GM23338 (cell line): ENCODE measurements at regions not wholly inside any gene's neighbourhood (a gene's known extent, or its start where the extent isn't known, plus 50 kb on each side); places are given as distances from the start of the nearest gene placed in this dataset.

Experiments
- ATAC-seq: fragments of 200-7000 bp; cut with Tn5 transposase; 3 replicates; pipeline ENCODE4 v1.9.1; 2020
- DNase-seq: peaks from one replicate; pipeline ENCODE4 v3.0.0-alpha.2; 2015; ENCODE audit warnings: low spot score
- H2AFZ ChIP-seq: fragments of 200-600 bp; sonication (generic); 2 replicates; pipeline ENCODE4 v1.8.0; 2016; ENCODE audit warnings: antibody characterized with exemption, mild to moderate bottlenecking, moderate library complexity
- H3F3A ChIP-seq: fragments of 200-600 bp; sonication (generic); replicated peaks from 2 replicates; pipeline ENCODE4 v1.8.0; 2017; ENCODE audit warnings: antibody characterized with exemption, mixed run types, low read depth
- H3K27ac ChIP-seq: fragments of 200-600 bp; sonication (generic); 2 replicates; pipeline ENCODE4 v1.6.1; 2016; ENCODE audit warnings: low read depth
- H3K27me3 ChIP-seq: fragments of 200-600 bp; sonication (generic); 2 replicates; pipeline ENCODE4 v1.8.0; 2016; ENCODE audit warnings: mild to moderate bottlenecking, mixed run types, moderate library complexity; ENCODE audit not compliant: insufficient read depth
- H3K36me3 ChIP-seq: fragments of 200-600 bp; sonication (generic); 2 replicates; pipeline ENCODE4 v1.8.0; 2016; ENCODE audit warnings: mild to moderate bottlenecking; ENCODE audit not compliant: insufficient read depth
- H3K4me1 ChIP-seq: fragments of 200-600 bp; sonication (generic); 2 replicates; pipeline ENCODE4 v1.8.0; 2016; ENCODE audit warnings: mild to moderate bottlenecking, moderate library complexity; ENCODE audit not compliant: insufficient read depth
- H3K4me2 ChIP-seq: fragments of 200-600 bp; sonication (generic); 2 replicates; pipeline ENCODE4 v1.7.1; 2017; ENCODE audit warnings: mixed run types
- H3K4me3 ChIP-seq: fragments of 200-600 bp; sonication (generic); 2 replicates; pipeline ENCODE4 v1.6.1; 2016; ENCODE audit warnings: mixed run types
- H3K79me2 ChIP-seq: fragments of 200-600 bp; sonication (generic); replicated peaks from 2 replicates; pipeline ENCODE4 v1.8.0; 2017; ENCODE audit warnings: mild to moderate bottlenecking; ENCODE audit not compliant: insufficient read depth
- H3K9me2 ChIP-seq: fragments of 200-600 bp; sonication (generic); 2 replicates; pipeline ENCODE4 v1.8.0; 2017; ENCODE audit not compliant: insufficient read depth
- H4K20me1 ChIP-seq: fragments of 200-600 bp; sonication (generic); replicated peaks from 2 replicates; pipeline ENCODE4 v1.8.0; 2017; ENCODE audit warnings: mild to moderate bottlenecking; ENCODE audit not compliant: insufficient read depth
- H3K27ac Mint-ChIP-seq: 2 replicates; pipeline ENCODE4 v1.8.0; 2020; ENCODE audit warnings: inconsistent platforms, mild to moderate bottlenecking, moderate library complexity, mixed read lengths
- H3K27me3 Mint-ChIP-seq: 3 replicates; pipeline ENCODE4 v1.8.0; 2022; ENCODE audit warnings: low read depth, mild to moderate bottlenecking, moderate library complexity, mixed read lengths, inconsistent platforms; ENCODE audit not compliant: insufficient read depth, poor library complexity
- H3K36me3 Mint-ChIP-seq: 3 replicates; pipeline ENCODE4 v1.8.0; 2021; ENCODE audit warnings: low read depth, mild to moderate bottlenecking, inconsistent platforms, moderate library complexity, mixed read lengths
- H3K4me1 Mint-ChIP-seq: 3 replicates; pipeline ENCODE4 v1.8.0; 2020; ENCODE audit warnings: mild to moderate bottlenecking, inconsistent platforms, mixed read lengths
- H3K4me3 Mint-ChIP-seq: 3 replicates; pipeline ENCODE4 v1.8.0; 2021; ENCODE audit warnings: moderate library complexity, mild to moderate bottlenecking, inconsistent platforms, mixed read lengths
- H3K9me3 Mint-ChIP-seq: 3 replicates; pipeline ENCODE4 v1.8.0; 2020; ENCODE audit warnings: moderate library complexity, mild to moderate bottlenecking, inconsistent platforms, mixed read lengths
- CREB1 ChIP-seq: fragments of 250-450 bp; sonication (Bioruptor Pico); IDR thresholded peaks from 2 replicates; pipeline ENCODE4 v1.5.0; 2020; ENCODE audit warnings: low read depth, mild to moderate bottlenecking, moderate library complexity
- NANOG ChIP-seq: IDR thresholded peaks from 2 replicates; pipeline ENCODE4 v1.6.1; 2016; ENCODE audit warnings: antibody characterized with exemption, borderline replicate concordance
- POLR2AphosphoS5 ChIP-seq: IDR thresholded peaks from 2 replicates; pipeline ENCODE4 v1.6.1; 2016; ENCODE audit warnings: antibody characterized with exemption, low read depth
- ZNF114 ChIP-seq: fragments of 250-450 bp; sonication (Bioruptor Pico); IDR thresholded peaks from 2 replicates; pipeline ENCODE4 v1.5.0; 2020; ENCODE audit warnings: mild to moderate bottlenecking, moderate library complexity
- ZNF331 ChIP-seq: fragments of 250-450 bp; sonication (Bioruptor Pico); IDR thresholded peaks from 2 replicates; pipeline ENCODE4 v1.5.0; 2020; ENCODE audit warnings: low read depth, mild to moderate bottlenecking, moderate library complexity
- TF ChIP-seq, protein P1 (sequence below): fragments of 250-450 bp; sonication (Bioruptor Pico); IDR thresholded peaks from 2 replicates; pipeline ENCODE4 v1.5.0; 2020; ENCODE audit warnings: mild to moderate bottlenecking, moderate library complexity
- TF ChIP-seq, protein P2 (sequence below): IDR thresholded peaks from 2 replicates; pipeline ENCODE4 v1.6.1; 2016; ENCODE audit warnings: antibody characterized with exemption
- TF ChIP-seq, protein P3 (sequence below), 2 experiments: fragments of 200-600 bp in 1 of 2; sonication (generic) in 1 of 2; conservative IDR thresholded peaks; 2 replicates each; pipeline versions ENCODE4 v1.5.1 to v1.6.1; 2016 to 2017; ENCODE audit warnings: antibody characterized with exemption in 2 of 2, low read depth in 2 of 2, mild to moderate bottlenecking in 2 of 2, moderate library complexity in 1 of 2

DNA sequence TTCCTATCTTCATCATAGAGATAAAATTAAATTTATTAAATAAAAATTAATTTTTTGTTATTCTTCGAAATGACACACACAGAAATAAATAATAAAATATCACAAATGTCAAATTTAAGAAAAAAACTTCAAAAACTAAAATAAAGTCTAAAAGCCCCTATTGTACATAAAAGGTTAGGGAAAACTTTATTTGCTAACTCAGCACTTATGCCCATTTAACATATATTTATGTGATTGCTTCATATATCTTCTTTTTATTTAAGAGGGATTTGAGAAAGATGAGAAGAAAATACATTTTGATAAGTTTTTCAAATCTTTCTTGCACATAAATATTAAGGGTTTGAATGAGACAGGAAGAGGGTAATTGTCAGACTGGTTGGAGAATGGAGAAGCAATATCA, 2350.4 kb upstream of the RAG2 start (continued):
- TF ChIP-seq, protein P1, sequence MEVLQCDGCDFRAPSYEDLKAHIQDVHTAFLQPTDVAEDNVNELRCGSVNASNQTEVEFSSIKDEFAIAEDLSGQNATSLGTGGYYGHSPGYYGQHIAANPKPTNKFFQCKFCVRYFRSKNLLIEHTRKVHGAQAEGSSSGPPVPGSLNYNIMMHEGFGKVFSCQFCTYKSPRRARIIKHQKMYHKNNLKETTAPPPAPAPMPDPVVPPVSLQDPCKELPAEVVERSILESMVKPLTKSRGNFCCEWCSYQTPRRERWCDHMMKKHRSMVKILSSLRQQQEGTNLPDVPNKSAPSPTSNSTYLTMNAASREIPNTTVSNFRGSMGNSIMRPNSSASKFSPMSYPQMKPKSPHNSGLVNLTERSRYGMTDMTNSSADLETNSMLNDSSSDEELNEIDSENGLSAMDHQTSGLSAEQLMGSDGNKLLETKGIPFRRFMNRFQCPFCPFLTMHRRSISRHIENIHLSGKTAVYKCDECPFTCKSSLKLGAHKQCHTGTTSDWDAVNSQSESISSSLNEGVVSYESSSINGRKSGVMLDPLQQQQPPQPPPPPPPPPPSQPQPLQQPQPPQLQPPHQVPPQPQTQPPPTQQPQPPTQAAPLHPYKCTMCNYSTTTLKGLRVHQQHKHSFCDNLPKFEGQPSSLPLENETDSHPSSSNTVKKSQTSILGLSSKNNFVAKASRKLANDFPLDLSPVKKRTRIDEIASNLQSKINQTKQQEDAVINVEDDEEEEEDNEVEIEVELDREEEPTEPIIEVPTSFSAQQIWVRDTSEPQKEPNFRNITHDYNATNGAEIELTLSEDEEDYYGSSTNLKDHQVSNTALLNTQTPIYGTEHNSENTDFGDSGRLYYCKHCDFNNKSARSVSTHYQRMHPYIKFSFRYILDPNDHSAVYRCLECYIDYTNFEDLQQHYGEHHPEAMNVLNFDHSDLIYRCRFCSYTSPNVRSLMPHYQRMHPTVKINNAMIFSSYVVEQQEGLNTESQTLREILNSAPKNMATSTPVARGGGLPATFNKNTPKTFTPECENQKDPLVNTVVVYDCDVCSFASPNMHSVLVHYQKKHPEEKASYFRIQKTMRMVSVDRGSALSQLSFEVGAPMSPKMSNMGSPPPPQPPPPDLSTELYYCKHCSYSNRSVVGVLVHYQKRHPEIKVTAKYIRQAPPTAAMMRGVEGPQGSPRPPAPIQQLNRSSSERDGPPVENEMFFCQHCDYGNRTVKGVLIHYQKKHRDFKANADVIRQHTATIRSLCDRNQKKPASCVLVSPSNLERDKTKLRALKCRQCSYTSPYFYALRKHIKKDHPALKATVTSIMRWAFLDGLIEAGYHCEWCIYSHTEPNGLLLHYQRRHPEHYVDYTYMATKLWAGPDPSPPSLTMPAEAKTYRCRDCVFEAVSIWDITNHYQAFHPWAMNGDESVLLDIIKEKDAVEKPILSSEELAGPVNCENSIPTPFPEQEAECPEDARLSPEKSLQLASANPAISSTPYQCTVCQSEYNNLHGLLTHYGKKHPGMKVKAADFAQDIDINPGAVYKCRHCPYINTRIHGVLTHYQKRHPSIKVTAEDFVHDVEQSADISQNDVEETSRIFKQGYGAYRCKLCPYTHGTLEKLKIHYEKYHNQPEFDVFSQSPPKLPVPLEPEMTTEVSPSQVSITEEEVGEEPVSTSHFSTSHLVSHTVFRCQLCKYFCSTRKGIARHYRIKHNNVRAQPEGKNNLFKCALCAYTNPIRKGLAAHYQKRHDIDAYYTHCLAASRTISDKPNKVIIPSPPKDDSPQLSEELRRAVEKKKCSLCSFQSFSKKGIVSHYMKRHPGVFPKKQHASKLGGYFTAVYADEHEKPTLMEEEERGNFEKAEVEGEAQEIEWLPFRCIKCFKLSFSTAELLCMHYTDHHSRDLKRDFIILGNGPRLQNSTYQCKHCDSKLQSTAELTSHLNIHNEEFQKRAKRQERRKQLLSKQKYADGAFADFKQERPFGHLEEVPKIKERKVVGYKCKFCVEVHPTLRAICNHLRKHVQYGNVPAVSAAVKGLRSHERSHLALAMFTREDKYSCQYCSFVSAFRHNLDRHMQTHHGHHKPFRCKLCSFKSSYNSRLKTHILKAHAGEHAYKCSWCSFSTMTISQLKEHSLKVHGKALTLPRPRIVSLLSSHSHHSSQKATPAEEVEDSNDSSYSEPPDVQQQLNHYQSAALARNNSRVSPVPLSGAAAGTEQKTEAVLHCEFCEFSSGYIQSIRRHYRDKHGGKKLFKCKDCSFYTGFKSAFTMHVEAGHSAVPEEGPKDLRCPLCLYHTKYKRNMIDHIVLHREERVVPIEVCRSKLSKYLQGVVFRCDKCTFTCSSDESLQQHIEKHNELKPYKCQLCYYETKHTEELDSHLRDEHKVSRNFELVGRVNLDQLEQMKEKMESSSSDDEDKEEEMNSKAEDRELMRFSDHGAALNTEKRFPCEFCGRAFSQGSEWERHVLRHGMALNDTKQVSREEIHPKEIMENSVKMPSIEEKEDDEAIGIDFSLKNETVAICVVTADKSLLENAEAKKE (CRISPR knock-in tag), result no peak
- no peak for TF ChIP-seq ZNF331 (CRISPR knock-in tag)

DNA sequence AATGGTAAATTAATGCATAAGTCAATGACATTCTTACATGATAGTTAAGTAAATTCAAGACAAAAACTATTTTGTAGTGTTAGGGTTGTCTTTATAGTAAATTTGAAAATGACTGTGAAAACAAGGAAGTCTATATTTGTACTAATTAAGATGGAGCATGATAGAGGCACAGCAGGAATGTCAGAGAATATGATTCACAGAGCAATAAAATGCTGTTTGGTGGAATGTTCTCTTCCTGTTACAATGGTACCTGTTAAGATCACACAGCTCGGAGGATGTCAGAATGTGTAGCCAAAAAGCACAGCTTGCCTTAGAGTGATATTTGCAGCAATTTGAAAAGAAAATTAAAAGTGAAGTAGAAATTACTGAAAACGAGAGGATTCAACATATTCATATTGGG, 2339.7 kb upstream of the RAG2 start:
- H3K27ac Mint-ChIP-seq, result no peak overlapping the region
- Histone ChIP-seq H3K9me2 (no peaks in the 10 kb centered on the region), H3K27ac (no peak overlapping the region), H3K36me3 (no peaks in the 10 kb centered on the region), H3K4me1 (no peaks in the 10 kb centered on the region), H2AFZ (no peak overlapping the region), H3K79me2 (no peaks in the 10 kb centered on the region), H4K20me1 (no peaks in the 10 kb centered on the region), H3F3A (no peaks in the 10 kb centered on the region), H3K27me3 (no peaks in the 10 kb centered on the region), H3K4me2 (no peak overlapping the region), H3K4me3 (no peak overlapping the region)
- no peaks in the 10 kb centered on the region for H3K27me3 Mint-ChIP-seq
- 0 out of 3 replicates have a peak, but pooled peaks cover 2% of the 10 kb centered on the region for H3K4me1 Mint-ChIP-seq
- no peak overlapping the region for H3K4me3 Mint-ChIP-seq
- H3K9me3 Mint-ChIP-seq, result no peaks in the 10 kb centered on the region; the same call in 2 of the 3 replicates
- DNase-seq, result no peak
- no peak for ATAC-seq
- H3K36me3 Mint-ChIP-seq, result no peaks in the 10 kb centered on the region
- TF ChIP-seq NANOG (no peak), ZNF114 (CRISPR knock-in tag) (no peak), CREB1 (CRISPR knock-in tag) (no peak), POLR2AphosphoS5 (no peak)
- TF ChIP-seq, protein P2, sequence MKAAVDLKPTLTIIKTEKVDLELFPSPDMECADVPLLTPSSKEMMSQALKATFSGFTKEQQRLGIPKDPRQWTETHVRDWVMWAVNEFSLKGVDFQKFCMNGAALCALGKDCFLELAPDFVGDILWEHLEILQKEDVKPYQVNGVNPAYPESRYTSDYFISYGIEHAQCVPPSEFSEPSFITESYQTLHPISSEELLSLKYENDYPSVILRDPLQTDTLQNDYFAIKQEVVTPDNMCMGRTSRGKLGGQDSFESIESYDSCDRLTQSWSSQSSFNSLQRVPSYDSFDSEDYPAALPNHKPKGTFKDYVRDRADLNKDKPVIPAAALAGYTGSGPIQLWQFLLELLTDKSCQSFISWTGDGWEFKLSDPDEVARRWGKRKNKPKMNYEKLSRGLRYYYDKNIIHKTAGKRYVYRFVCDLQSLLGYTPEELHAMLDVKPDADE, result no peak
- TF ChIP-seq, protein P3, sequence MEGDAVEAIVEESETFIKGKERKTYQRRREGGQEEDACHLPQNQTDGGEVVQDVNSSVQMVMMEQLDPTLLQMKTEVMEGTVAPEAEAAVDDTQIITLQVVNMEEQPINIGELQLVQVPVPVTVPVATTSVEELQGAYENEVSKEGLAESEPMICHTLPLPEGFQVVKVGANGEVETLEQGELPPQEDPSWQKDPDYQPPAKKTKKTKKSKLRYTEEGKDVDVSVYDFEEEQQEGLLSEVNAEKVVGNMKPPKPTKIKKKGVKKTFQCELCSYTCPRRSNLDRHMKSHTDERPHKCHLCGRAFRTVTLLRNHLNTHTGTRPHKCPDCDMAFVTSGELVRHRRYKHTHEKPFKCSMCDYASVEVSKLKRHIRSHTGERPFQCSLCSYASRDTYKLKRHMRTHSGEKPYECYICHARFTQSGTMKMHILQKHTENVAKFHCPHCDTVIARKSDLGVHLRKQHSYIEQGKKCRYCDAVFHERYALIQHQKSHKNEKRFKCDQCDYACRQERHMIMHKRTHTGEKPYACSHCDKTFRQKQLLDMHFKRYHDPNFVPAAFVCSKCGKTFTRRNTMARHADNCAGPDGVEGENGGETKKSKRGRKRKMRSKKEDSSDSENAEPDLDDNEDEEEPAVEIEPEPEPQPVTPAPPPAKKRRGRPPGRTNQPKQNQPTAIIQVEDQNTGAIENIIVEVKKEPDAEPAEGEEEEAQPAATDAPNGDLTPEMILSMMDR (conservative IDR thresholded peaks at IDR 0.05; ENCODE audit: low read depth in 2 of 2), result no peak
